ENCODE measurements at regions not wholly inside any gene's neighbourhood (a gene's known extent, or its start where the extent isn't known, plus 50 kb on each side); places are given as distances from the start of the nearest gene placed in this dataset.

GRCh38 chr4:3348621-3349020, 55.8 kb downstream of the RGS12 start:
- TF ChIP-seq FOXJ3 (CRISPR knock-in tag; IDR thresholded peaks at IDR 0.05) (no peak), TAF1 (IDR thresholded peaks at IDR 0.05; ENCODE audit: borderline replicate concordance, low read depth, low read length) (no peak), MAX (IDR thresholded peaks at IDR 0.05; ENCODE audit: low read depth) (no peak), JUND (IDR thresholded peaks at IDR 0.05) (no peak)

GRCh38 chr4:3349116-3349515, 56.3 kb downstream of the RGS12 start:
- WGBS (ENCODE audit: low lambda C conversion rate) = 93% methylated on average over 4 of the region's 4 CpGs
- ChIA-PET POLR2A (no interaction called here), CTCF (interaction anchor here (1.0 to 6.5 kb wide), 4 partner anchors 12 to 532 kb away, joined by 3 to 142 read pairs (median 4); partner anchors contain the start of gene HGFAC)
- no peak for DNase-seq
- H3K9me3 ChIP-seq = no peaks in the 10 kb centered on the region
- H3K9ac ChIP-seq = no peak overlapping the region
- H2AFZ ChIP-seq (ENCODE audit: low read depth) = no peak overlapping the region
- H3K36me3 ChIP-seq (replicated peaks in 1 of 2; ENCODE audit: control insufficient read depth in 1 of 2, insufficient read depth in 2 of 2, low read length in 1 of 2) = peaks cover 0 to 12% of the 10 kb centered on the region in 2 experiments
- TF ChIP-seq TEAD4 (IDR thresholded peaks at IDR 0.05; ENCODE audit: borderline replicate concordance, insufficient read depth) (no peak), FOXJ3 (CRISPR knock-in tag; IDR thresholded peaks at IDR 0.05) (no peak), IRF3 (IDR thresholded peaks at IDR 0.05; ENCODE audit: low read depth, low read length) (no peak), RAD21 (IDR thresholded peaks at IDR 0.05; ENCODE audit: low read length) (no peak), MEF2A (IDR thresholded peaks at IDR 0.05; ENCODE audit: borderline replicate concordance, low read depth) (no peak), MAX (IDR thresholded peaks at IDR 0.05; ENCODE audit: low read depth) (no peak), USF1 (IDR thresholded peaks at IDR 0.05; ENCODE audit: borderline replicate concordance, low read depth) (no peak), SIN3A (IDR thresholded peaks at IDR 0.05; ENCODE audit: borderline replicate concordance, low read depth, low read length) (no peak), YY1 (IDR thresholded peaks at IDR 0.05; ENCODE audit: low read depth) (no peak), USF2 (IDR thresholded peaks at IDR 0.05; ENCODE audit: borderline replicate concordance, low read depth, low read length) (no peak), POLR2AphosphoS5 (IDR thresholded peaks at IDR 0.05; ENCODE audit: low read depth, low read length) (no peak), NFIC (IDR thresholded peaks at IDR 0.05; ENCODE audit: borderline replicate concordance) (no peak), SMC3 (IDR thresholded peaks at IDR 0.05; ENCODE audit: low read depth, low read length) (no peak), TCF12 (IDR thresholded peaks at IDR 0.05) (no peak)
- no peak overlapping the region for H3K4me2 ChIP-seq
- H3K27me3 ChIP-seq (ENCODE audit: insufficient read depth) = no peaks in the 10 kb centered on the region
- peaks cover 0 to 4% of the 10 kb centered on the region in 2 experiments; a peak in 3 of 4 replicates for H3K4me1 ChIP-seq (ENCODE audit: control insufficient read depth in 1 of 2, insufficient read depth in 2 of 2, low read depth in 1 of 2, low read length in 1 of 2)
- H4K20me1 ChIP-seq (ENCODE audit: insufficient read depth) = peaks cover 10% of the 10 kb centered on the region; the same call in 1 of the 2 replicates
- peaks cover 4% of the 10 kb centered on the region for H3F3A ChIP-seq (replicated peaks; ENCODE audit: insufficient read depth)
- no peak overlapping the region for H3K27ac ChIP-seq (ENCODE audit: low read depth in 2 of 2, low read length in 1 of 2)
- peaks cover 21% of the 10 kb centered on the region; the same call in 1 of the 2 replicates for H3K79me2 ChIP-seq (ENCODE audit: insufficient read depth)
- H3K4me3 ChIP-seq (ENCODE audit: low read depth in 2 of 2, low read length in 1 of 2) = no peak overlapping the region
- H3K9me2 ChIP-seq = no peaks in the 10 kb centered on the region

More at GRCh38 chr4:3348621-3349020, 55.8 kb downstream of the RGS12 start:
- peaks cover 0 to 4% of the 10 kb centered on the region in 2 experiments; a peak in 3 of 4 replicates for H3K4me1 ChIP-seq (ENCODE audit: control insufficient read depth in 1 of 2, insufficient read depth in 2 of 2, low read depth in 1 of 2, low read length in 1 of 2)
- H3K79me2 ChIP-seq (ENCODE audit: insufficient read depth) = peaks cover 21% of the 10 kb centered on the region; the same call in 1 of the 2 replicates
- H3F3A ChIP-seq (replicated peaks; ENCODE audit: insufficient read depth) = peaks cover 4% of the 10 kb centered on the region
- H3K27me3 ChIP-seq (ENCODE audit: insufficient read depth) = no peaks in the 10 kb centered on the region
- no peak overlapping the region for H2AFZ ChIP-seq (ENCODE audit: low read depth)
- H3K4me3 ChIP-seq (ENCODE audit: low read depth in 2 of 2, low read length in 1 of 2) = no peak overlapping the region
- peaks cover 10% of the 10 kb centered on the region; the same call in 1 of the 2 replicates for H4K20me1 ChIP-seq (ENCODE audit: insufficient read depth)
- no peaks in the 10 kb centered on the region for H3K9me2 ChIP-seq
- no peak overlapping the region for H3K4me2 ChIP-seq
- WGBS (ENCODE audit: low lambda C conversion rate) = 93% methylated on average over 7 of the region's 7 CpGs
- no peak overlapping the region for H3K9ac ChIP-seq
- ChIA-PET POLR2A (no interaction called here), CTCF (interaction anchor here (1.0 to 6.5 kb wide), 8 partner anchors 12 to 532 kb away, joined by 3 to 142 read pairs (median 4); partner anchors contain the start of gene HGFAC)
- peaks cover 0 to 12% of the 10 kb centered on the region in 2 experiments for H3K36me3 ChIP-seq (replicated peaks in 1 of 2; ENCODE audit: control insufficient read depth in 1 of 2, insufficient read depth in 2 of 2, low read length in 1 of 2)
- DNase-seq = no peak
- no peak overlapping the region for H3K27ac ChIP-seq (ENCODE audit: low read depth in 2 of 2, low read length in 1 of 2)
- no peaks in the 10 kb centered on the region for H3K9me3 ChIP-seq

Data from SK-N-SH (cell line).